DMS53 treated with DMSO at 0.1 percent for 48 hours (cell line): ENCODE measurements at regions not wholly inside any gene's neighbourhood (a gene's known extent, or its start where the extent isn't known, plus 50 kb on each side); places are given as distances from the start of the nearest gene placed in this dataset.
A peak's percentile ranks its signal among the peaks of the same experiment; 100 is the strongest.

ENCODE experiments used
- DNase-seq: peaks from one replicate; lab custom pipeline; 2025; ENCODE audit not compliant: unreplicated experiment; lab: John Stamatoyannopoulos, UW

- no peak for DNase-seq
Measured at GRCh38 chr3:30510596-30510995, 95.8 kb upstream of the TGFBR2 start.

GRCh38 chr3:30511524-30512251 lies 94.7 kb upstream of the TGFBR2 start:
- no peak for DNase-seq

GRCh38 chr3:30512576-30512975 lies 93.8 kb upstream of the TGFBR2 start:
- no peak for DNase-seq

- DNase-seq: peak; percentile 11
Measured at GRCh38 chr3:30513374-30514152, 92.8 kb upstream of the TGFBR2 start.

DNA sequence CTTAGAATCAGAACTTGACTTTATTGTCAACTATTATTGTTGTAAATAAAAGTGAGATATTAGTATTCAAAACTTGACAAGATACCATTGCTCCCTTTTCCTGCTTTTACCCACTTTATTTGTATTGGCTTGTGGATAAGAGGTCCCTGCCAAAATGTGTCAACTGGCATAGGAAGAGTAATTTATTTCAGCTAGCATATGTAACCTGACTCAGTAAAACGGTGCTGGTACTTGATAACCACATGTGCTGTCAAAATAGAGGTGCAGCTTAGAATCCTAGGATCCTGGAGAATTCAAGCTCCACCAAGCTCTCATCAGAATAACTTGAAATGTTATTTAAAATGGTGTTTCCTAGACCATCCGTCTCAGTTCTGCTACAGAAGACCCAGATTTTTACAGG lies 90.2 kb upstream of the TGFBR2 start:
- no peak for DNase-seq

DNA sequence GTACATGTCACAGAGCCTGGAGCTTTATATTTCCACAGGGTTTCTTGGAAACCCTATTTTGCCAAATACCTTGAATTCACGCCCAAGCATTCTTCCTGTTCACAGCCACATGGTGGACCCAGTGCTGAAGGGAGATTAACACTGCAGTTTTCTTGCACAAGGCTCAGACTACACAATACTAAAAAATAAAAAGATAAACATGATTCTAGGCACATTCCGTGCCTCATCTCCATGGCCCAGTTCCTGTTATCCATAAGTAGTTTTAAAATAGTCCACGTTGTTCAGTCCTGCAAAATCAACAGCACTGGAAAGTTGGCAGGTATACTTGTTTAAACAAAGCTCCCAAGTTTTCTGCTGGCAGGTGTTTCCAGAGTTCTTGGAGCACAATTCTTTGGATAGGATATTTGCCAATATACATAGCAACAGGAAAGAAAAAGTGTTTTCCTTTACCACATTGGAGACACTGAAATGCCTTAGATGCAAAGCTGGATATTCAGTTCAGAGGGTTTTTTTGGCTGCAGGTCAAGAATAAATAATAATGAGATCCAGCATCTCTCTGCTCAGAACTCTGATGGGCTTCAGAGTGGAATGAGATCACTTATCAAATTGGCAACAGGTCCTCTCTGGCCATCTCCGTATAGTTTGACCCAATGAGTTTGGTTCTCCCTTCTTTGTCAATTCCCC lies 88.1 kb upstream of the TGFBR2 start:
- no peak for DNase-seq

- DNase-seq: no peak
Measured at GRCh38 chr3:30518872-30519271, 87.5 kb upstream of the TGFBR2 start.

DNA sequence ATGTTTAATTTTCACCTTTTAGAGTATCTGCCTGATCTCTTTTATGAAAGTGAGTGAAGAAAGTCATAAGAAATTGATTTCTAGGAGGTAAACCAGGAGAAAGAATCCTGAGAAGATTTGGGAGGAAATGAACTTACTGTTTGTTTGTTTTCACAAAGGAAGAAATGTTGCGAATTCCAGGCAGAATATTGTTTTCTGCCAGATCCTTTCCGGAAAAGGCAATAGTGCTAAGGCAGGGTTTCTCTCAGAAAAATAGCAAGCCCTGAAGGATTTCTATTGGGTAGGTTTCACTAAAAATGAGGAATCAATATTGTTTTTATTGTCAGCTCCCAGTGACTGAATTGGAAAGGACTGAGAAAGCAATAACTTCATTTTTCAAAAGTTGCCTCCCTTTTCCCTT lies 85.7 kb upstream of the TGFBR2 start:
- DNase-seq: no peak

DNA sequence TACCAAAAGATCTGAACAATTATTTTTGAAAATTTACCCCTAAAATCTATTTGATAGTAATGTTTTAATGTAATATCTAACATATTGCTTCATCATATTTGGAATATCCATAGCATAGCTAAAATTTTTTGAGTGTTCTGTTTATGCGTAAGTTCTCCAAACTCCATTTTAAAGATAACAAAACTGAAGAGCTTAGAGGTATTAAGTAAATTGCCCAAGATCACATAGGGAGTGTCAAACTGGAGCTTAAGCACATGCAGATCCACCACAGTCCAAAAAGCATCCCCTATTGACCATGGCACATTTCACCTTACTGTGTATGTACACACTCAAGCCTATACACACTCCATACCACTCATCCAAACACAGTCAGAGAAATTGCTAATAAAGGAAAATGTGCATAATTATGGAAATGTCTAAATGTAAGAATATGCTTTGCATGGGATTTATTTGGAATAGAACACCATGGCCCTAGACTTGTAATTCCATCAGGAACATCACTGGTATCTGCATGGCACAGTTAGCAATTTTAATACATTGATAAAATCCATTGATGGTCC lies 85.2 kb upstream of the TGFBR2 start:
- DNase-seq: no peak

DNA sequence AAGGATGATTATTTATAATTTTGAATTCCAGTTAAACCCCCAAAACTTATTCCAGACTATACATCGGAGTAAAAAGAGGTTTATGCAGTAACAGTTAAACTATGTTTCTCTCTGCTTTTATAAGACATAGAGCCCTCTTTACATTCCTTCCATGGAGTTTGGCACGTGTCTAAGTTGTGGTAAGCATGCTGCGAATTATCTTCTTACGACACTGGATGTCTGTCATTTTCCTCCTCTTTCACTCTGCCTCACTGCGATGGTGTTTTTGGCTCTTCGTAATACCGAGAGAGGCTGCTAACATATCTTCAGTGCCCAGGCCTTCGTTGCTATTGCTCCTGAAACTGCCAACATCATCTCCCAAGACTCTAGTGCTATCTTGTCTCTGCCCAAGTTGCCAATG lies 83.9 kb upstream of the TGFBR2 start:
- DNase-seq: no peak

DNA sequence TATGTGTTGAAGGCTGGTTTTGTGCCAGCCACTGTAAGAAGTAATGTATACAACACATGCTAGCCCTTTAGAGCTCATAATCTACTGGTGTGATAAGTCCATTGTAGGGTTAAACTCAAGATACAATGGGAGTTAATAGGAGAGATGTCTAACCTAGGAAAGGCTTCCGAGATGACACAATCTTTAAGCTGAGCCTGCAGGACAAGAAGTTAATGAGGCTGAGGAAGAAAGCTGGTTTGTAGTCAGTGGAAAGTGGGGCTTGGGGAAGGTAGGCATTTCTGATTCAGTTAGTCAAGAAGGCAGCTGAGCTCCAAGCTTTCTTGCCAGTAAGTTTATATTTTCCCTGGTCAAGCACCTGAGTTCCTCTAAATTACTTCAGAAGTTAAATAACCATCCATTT lies 83.0 kb upstream of the TGFBR2 start:
- no peak for DNase-seq

DNA sequence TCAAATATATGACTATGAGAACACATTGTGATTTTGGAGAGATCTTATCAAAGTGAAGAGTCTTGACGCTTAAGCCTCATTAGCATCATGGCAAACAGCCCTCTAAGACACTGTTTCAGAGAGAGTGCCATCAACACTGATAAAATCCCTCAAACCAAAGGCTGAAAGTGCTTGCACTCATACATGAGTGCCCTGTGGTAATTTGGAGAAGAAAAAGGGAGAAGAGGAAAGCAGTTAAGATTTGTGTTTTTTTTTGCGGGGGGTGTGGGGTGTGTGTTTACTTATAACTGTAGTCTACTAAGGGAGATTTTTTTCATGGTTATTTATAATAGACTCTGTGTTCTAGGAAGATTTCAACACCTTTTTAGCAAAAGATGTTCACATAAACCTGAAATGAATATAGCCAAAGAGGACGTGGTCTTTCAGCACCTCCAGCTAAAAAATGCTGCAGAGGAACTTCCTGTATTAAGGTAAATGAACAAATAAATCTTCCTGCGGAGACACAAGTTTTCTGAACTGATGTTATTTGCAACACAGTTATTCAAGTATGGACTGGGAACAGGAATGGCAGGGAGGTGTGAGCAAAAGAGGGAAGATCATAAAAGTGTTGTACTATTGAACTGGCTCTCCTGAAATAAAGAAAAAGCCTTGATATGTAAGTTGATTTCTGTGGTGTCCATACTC lies 81.9 kb upstream of the TGFBR2 start:
- DNase-seq: no peak

DNA sequence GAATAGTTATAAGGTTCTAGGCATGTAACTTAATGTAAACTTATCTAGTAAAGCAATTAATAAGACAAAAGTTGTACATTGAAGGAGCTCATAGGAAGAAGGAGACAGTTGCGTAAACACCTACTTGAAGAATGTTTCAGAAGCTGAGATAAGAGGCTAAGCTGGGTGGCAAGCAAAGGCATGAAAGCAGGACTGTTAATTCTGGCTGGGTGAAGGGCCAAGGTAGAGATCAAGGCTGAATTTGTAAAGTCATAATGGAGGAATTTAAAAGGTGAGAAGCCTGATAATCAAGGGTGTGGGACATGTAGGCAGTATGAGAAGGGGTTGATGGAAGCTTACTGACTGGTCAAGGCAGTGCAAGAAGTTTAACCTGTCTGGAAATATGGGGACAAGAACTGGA lies 80.4 kb upstream of the TGFBR2 start:
- no peak for DNase-seq

DNA sequence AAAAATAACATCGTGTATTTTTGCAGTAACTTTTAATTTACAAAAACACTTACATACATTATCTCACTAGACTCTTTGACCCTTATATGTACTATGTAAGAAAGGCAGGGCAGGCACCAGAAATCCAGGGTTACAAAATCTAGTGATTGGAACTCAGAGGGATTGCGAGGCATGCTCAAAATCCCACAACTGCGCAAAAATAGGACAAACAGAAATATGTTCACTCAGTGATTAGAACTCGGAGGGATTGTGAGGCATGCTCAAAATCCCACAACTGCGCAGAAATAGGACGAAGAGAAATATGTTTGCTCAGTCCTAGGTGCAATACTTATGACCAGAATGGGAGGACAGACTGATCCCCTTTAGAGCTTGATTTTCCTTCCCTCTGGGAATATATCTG lies 79.2 kb upstream of the TGFBR2 start:
- no peak for DNase-seq

DNA sequence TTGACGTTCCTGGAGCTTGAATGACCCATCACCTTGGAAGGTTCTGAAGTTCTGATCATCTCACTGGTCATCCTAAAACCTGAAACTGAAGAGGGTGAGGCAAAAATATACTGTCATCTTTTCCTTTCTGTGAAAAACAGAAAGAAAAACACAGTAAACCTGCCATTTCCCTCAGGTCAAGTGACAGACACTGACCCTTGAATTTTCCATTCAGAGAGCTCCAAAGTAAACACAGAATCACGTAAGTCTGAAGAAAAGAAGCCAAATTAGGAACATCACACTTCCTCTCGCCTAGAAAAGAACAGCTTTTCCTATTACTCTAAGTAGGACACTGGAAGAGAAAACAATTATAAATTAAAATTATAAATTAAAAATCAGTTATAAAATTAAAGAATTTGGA lies 78.7 kb upstream of the TGFBR2 start:
- DNase-seq: no peak

- no peak for DNase-seq
Measured at GRCh38 chr3:30530084-30530483, 76.3 kb upstream of the TGFBR2 start.

GRCh38 chr3:30531017-30531570 lies 75.3 kb upstream of the TGFBR2 start:
- no peak for DNase-seq

DNA sequence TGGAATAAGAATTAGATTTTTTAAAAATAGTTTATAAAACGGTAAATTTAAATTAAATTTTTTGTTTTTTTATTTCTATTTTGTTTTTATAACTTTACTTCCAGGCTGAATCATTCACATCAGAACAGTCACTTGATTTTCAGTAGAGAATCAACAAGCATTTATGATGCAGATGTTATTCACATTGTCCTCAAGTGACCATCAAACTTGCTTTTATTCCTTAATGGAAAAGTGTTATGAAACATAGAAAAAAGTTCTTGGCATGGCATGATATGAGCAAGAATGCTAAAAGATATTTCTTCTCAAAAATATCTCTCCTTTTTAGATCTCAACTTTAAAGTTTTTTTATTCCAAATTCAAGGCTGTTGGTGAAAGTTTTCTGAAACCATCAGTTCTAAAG lies 70.9 kb upstream of the TGFBR2 start:
- no peak for DNase-seq

DNA sequence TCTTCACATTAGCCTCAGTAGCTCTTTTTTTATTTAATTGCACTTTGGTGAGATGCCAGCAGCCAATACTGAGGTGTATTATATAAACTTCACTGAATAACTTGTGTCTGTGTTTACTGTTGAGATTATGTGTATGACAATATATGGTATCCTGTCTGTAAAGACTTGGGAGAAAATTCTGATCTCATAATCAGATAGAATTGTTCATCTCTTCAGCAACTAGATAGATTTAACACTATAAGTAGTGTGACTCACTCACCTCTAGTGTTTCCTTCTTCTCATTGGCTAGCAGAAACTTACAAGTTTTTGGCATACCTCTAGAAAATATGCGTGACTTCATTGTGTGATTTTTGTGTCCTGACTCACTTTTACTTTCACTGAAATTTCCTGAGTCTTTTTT lies 67.6 kb upstream of the TGFBR2 start:
- DNase-seq: no peak

- no peak for DNase-seq
Measured at GRCh38 chr3:30539206-30539605, 67.2 kb upstream of the TGFBR2 start.

DNA sequence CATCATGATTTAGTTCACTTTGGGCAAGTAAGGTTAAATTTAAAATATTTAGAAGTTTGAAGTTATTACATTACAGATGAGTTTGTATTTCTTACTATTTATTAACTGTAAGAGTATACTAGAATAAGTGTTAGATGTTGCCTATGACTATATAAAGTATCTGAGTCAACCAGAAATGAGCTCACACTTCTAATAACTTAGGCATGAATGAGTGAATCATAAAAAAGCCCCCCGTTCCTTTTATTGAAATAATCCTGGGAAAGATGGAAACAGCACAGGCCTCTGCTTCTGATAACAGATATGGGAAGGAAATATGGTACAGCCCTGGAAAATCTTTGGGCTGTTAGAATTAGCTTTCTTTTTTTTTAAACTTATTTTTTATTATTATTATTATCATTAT lies 66.6 kb upstream of the TGFBR2 start:
- DNase-seq: no peak
